NCI-H526 (cell line): ENCODE measurements at regions not wholly inside any gene's neighbourhood (a gene's known extent, or its start where the extent isn't known, plus 50 kb on each side); places are given as distances from the start of the nearest gene placed in this dataset.

ENCODE experiments used
- DNase-seq, 2 experiments: peaks; one replicate each; lab custom pipeline; 2025; lab: John Stamatoyannopoulos, UW

- no peak for DNase-seq
Observed at GRCh38 chr1:30329802-30330557, 393.4 kb downstream of the MATN1 start.

- peak; percentile 54 to 84 for DNase-seq
Observed at GRCh38 chr1:30329263-30329753, 394.1 kb downstream of the MATN1 start.

DNA sequence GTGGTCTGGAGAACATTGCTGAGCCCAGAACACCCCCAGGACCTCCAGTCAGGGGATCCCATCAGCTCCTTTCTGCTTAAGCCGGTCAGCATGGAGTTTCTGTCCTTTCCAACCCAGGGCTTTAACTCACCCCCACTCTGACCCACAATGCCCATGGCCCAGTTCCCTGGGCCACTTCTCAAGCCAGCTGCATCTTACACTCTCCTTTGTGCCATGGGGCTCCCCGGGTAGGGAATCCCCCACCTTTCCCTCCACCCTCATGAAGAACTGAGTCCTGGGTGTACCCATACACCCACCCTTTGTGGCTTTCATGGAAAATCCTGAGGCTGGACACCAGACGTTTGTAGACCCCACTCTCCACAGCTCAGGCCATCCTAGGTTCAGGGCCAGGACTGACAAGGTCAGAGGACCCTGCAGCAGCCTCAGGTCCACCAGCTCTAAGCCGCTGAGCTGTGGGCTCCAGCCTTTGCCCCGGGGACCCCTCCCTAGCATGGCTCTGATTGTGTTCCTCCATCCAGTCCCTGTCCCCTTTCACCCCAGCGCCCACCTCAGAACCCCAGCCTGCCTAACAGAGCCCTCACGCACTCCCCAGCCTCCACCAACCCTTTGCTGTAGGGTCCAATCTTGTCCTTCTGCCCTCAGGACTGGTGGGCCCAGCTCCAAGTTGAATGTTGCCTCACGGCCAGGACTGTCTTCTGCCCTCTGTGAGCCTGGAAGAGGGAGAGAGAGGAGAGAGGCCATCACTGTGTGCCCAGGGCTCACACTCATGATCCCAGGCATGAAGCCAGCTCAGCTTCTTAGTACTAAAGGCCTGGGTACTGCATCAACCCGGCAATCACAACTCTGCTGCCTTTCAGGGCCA is 394.8 kb downstream of the MATN1 start:
- no peak for DNase-seq

GRCh38 chr1:30328100-30328370 is 395.4 kb downstream of the MATN1 start:
- DNase-seq = no peak

DNA sequence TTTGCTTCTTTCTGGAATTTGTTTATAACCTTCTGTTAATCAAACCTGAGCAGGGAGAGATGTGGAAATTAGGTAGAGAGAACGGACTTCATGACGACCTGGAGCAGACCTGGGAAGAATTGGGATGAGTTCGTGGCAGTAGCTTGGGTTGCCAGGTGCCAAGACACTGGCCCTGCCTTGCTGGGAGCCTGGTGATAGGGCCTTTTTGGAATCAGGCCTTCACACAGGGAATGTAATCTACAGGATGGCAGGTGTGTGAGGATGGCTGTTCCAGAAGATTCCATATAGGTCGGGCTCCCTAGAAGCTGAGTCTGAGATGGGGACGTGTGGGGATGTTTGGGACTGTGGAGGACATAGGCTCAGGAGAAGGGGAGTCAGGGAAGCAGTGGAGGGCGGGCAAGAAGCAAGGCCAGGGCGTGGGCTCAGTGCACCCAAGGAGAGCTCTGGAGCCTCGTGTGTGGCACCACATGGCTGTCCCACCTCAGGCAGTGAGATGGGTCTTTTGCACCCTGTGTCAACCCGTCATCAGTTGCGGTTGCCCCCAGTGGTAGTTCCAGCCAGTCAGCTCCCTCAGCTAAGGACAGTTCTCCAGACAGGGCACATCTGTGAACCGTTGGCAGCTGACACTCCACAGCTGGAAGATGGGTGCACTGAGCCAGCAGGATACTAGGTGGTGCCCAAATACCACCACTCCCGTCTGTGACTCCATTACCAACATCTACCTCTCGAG is 395.9 kb downstream of the MATN1 start:
- no peak for DNase-seq

- DNase-seq = no peak
Observed at GRCh38 chr1:30325999-30326398, 397.4 kb downstream of the MATN1 start.

- no peak for DNase-seq
Observed at GRCh38 chr1:30325085-30325935, 398.1 kb downstream of the MATN1 start.

DNA sequence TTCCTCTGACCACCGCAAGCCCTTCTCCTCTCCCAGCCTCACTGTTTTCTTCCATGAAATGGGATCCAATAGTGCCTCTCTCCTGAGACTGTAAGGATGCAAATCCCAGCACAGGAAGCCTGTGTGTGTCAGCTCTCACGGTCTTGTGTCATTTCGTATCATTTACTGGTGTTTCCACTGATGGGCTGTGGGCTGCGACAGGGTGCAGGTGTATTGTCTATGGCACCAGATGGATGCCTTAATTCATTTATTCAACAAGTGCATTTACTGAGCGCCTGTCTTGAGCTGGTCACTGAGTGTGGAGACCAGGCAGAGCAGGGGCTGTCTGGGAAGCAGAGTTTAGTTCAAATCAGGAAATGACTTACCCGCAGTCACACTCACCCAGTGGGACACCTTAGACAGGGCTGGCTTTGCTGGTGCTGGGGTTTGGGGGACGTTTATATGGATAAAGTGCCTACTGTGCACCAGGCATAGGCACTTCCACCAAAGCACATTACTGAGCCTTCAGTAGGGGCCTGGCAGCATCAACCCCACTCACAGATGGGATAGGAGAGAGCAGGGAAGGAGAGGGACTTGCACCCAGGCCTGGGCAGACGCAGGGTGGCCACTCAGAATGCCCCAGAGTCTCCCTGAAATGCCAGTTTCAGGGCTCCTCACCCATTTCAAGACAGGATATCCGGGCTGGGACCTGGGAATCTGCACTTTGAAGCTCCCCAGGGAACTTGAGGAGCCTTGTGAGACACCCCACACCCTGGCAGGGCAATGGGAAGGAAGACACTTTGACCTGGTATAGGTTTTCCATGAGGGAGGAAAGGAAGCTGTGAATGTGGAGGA is 398.9 kb downstream of the MATN1 start:
- DNase-seq = no peak

GRCh38 chr1:30323841-30324240 is 399.5 kb downstream of the MATN1 start:
- no peak for DNase-seq

DNA sequence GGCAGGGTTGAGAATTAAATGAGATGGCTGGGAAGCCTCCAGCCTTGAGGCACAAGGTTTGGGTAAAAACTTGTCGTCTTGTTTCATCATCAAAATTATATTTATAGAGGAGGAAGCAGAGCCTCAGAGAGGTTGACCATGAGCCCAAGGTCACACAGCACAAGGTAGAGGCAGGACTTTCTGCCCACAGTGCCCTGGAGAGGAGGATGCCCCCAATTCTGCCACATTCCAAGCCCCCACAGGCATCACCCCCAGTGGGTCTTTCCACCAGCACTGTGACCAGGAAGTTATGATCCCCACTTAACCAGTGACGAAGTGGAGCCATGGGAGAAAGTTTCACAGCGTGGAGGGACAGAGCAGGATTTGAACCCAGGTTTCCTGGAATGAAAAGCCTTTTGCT is 400.0 kb downstream of the MATN1 start:
- no peak for DNase-seq

GRCh38 chr1:30322859-30323257 is 400.5 kb downstream of the MATN1 start:
- DNase-seq = no peak

- DNase-seq = no peak
Observed at GRCh38 chr1:30321996-30322858, 401.2 kb downstream of the MATN1 start.

GRCh38 chr1:30321246-30321910 is 402.0 kb downstream of the MATN1 start:
- DNase-seq = peak in 1 of 2 experiments; percentile 30

DNA sequence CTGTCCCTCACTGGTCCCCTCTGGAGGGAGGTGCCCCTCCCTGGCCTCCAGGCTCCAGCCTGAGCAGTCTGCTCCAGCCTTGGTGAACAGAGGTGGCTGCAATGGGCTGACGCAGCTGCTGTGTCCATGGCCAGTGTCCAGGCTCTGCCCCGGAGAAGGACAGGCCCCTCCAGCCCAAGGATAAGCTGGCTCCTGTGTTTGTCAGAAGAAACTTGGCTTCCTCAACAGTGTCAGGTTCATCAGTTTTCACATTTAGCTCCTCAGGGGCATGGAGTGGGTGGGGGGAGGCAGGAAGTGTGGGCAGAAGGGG is 402.8 kb downstream of the MATN1 start:
- no peak for DNase-seq

GRCh38 chr1:30319765-30320580 is 403.4 kb downstream of the MATN1 start:
- DNase-seq = no peak

DNA sequence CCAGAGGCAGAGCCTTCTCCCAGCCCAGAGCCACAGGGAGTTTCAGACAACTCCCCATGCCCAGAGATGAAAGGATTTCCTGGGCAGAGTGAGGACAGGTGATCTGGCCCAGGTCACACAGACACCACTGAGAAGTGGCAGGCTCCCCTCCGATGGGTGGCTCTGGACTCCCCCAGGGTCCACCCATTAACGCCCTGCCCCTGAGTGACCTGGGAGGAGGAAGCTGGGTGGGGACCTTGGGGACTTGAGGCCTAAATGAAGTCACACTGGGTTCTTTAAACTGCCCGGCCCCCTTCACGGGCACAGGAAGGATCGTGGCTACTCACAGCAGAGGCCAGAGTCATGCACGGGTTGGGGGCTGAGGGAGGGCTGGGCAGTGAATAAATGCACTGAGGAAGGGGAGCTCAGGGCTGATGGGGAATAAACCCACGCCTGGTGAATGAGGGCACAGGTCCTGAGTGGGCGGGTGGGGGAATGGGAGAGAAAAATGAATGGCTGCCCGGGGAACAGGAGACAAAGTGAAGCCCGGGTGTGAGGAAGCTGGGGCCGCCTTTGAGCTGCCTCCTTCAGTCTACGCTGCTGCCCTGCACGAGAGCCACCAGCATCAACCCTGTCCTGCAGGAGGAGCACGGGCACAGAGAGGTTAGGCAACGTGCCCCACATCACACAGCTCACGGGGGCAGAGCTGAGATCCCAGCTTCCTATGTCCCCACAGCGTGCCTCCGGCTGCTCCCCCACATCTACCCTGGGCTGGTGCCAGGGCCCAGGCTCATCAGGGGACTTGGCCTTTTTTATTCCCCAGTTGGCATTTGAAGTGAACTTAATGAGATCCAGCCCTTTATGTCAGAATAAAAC is 404.3 kb downstream of the MATN1 start:
- no peak for DNase-seq

GRCh38 chr1:30318413-30318812 is 405.0 kb downstream of the MATN1 start:
- DNase-seq = peak; percentile 42 to 76

- DNase-seq = no peak
Observed at GRCh38 chr1:30317921-30318320, 405.5 kb downstream of the MATN1 start.
